Liver (tissue), 8 donors: ENCODE measurements at regions not wholly inside any gene's neighbourhood (a gene's known extent, or its start where the extent isn't known, plus 50 kb on each side); places are given as distances from the start of the nearest gene placed in this dataset.

Source experiments
- DNase-seq: peaks from one replicate; pipeline ENCODE4 v3.0.0-alpha.2; 2017; ENCODE audit warnings: low spot score
- H3K27ac ChIP-seq, 2 donors: one replicate each; pipeline ENCODE4 v1.7.0; 2013; ENCODE audit warnings: inconsistent platforms in 2 of 2, low read length in 2 of 2, control low read depth in 1 of 2, low read depth in 1 of 2, mild to moderate bottlenecking in 1 of 2
- H3K27me3 ChIP-seq, 4 donors: one replicate each; pipeline versions ENCODE4 v1.6.1 to v1.7.0; 2013; ENCODE audit warnings: low read length in 3 of 4, inconsistent platforms in 1 of 4, mild to moderate bottlenecking in 1 of 4, moderate library complexity in 1 of 4; ENCODE audit not compliant: control insufficient read depth in 4 of 4, insufficient read depth in 4 of 4
- H3K36me3 ChIP-seq, 4 donors: one replicate each; pipeline versions ENCODE4 v1.6.1 to v1.7.0; 2013; ENCODE audit warnings: low read length in 3 of 4, mild to moderate bottlenecking in 3 of 4, low read depth in 1 of 4, moderate library complexity in 1 of 4; ENCODE audit not compliant: control insufficient read depth in 4 of 4, insufficient read depth in 3 of 4
- H3K4me1 ChIP-seq, 4 donors: one replicate each; pipeline versions ENCODE4 v1.6.1 to v1.7.0; 2013; ENCODE audit warnings: low read length in 3 of 4, mild to moderate bottlenecking in 3 of 4, moderate library complexity in 1 of 4; ENCODE audit not compliant: control insufficient read depth in 4 of 4, insufficient read depth in 4 of 4
- H3K4me3 ChIP-seq, 3 donors: one replicate each; pipeline versions ENCODE4 v1.6.1 to v1.7.0; 2013; ENCODE audit warnings: low read length in 3 of 3, control low read depth in 1 of 3, low read depth in 1 of 3, mild to moderate bottlenecking in 1 of 3
- H3K9ac ChIP-seq, 2 donors: one replicate each; pipeline ENCODE4 v1.7.0; 2013; ENCODE audit warnings: low read length in 2 of 2, mild to moderate bottlenecking in 2 of 2, moderate library complexity in 2 of 2, control low read depth in 1 of 2, low read depth in 1 of 2
- H3K9me3 ChIP-seq, 4 donors: one replicate each; pipeline versions ENCODE4 v1.6.1 to v1.7.0; 2013; ENCODE audit warnings: low read length in 3 of 4; ENCODE audit not compliant: control insufficient read depth in 4 of 4
- CTCF ChIP-seq: fragments of 150-350 bp; IDR thresholded peaks from 2 replicates; pipeline ENCODE4 v1.5.1; 2017; ENCODE audit warnings: improper control_type of control experiment, low read depth, low read length; ENCODE audit not compliant: missing input control
- EGR1 ChIP-seq, 2 donors: IDR thresholded peaks; 2 replicates each; pipeline ENCODE4 v1.6.1; 2016 to 2018; ENCODE audit warnings: antibody characterized with exemption in 2 of 2, low read depth in 2 of 2
- FOXA1 ChIP-seq: IDR thresholded peaks from 2 replicates; pipeline ENCODE4 v1.6.1; 2016; ENCODE audit warnings: antibody characterized with exemption
- FOXA2 ChIP-seq: IDR thresholded peaks from 2 replicates; pipeline ENCODE4 v1.6.1; 2016; ENCODE audit warnings: antibody characterized with exemption
- NR2F2 ChIP-seq: IDR thresholded peaks from 2 replicates; pipeline ENCODE4 v1.6.1; 2016; ENCODE audit warnings: antibody characterized with exemption
- RAD21 ChIP-seq, 2 donors: IDR thresholded peaks; 2 replicates each; pipeline ENCODE4 v1.6.1; 2016; ENCODE audit warnings: antibody characterized with exemption in 2 of 2, mild to moderate bottlenecking in 2 of 2
- REST ChIP-seq: IDR thresholded peaks from 2 replicates; pipeline ENCODE4 v1.6.1; 2016; ENCODE audit warnings: antibody characterized with exemption, mild to moderate bottlenecking
- TAF1 ChIP-seq: conservative IDR thresholded peaks from 2 replicates; pipeline ENCODE4 v1.6.1; 2016; ENCODE audit warnings: antibody characterized with exemption, mild to moderate bottlenecking
- WGBS: extraction: QIAGEN DNeasy Blood & Tissue Kit; methylation state at CpG from one replicate; pipeline ENCODE4 v1.1.7; 2013; 5-methylcytosine and 5-hydroxymethylcytosine counted together
- TF ChIP-seq, protein P1 (sequence below): IDR thresholded peaks from 2 replicates; pipeline ENCODE4 v1.6.1; 2016; ENCODE audit warnings: antibody characterized with exemption
- TF ChIP-seq, protein P2 (sequence below): IDR thresholded peaks from 2 replicates; pipeline ENCODE4 v1.6.1; 2016; ENCODE audit warnings: antibody characterized with exemption
- donor health status: healthy.
- donor health status: healthy.
- donor health status: healthy.
- donor health status: healthy.
- donor health status: healthy.

- H3K9me3 ChIP-seq, result no peaks in the 10 kb centered on the region
- no peak for DNase-seq
- no peak overlapping the region for H3K4me3 ChIP-seq
- H3K36me3 ChIP-seq, result no peaks in the 10 kb centered on the region
- no peak for TF ChIP-seq RAD21 (IDR thresholded peaks at IDR 0.05)
- TF ChIP-seq REST, result no peak
- TF ChIP-seq NR2F2, result no peak
- H3K9ac ChIP-seq, result no peak overlapping the region
- H3K4me1 ChIP-seq, result no peaks in the 10 kb centered on the region
- H3K27me3 ChIP-seq, result no peaks in the 10 kb centered on the region
- no peak overlapping the region for H3K27ac ChIP-seq
Measured at GRCh38 chr5:114252226-114252625, 109.6 kb upstream of the KCNN2 start.

DNA sequence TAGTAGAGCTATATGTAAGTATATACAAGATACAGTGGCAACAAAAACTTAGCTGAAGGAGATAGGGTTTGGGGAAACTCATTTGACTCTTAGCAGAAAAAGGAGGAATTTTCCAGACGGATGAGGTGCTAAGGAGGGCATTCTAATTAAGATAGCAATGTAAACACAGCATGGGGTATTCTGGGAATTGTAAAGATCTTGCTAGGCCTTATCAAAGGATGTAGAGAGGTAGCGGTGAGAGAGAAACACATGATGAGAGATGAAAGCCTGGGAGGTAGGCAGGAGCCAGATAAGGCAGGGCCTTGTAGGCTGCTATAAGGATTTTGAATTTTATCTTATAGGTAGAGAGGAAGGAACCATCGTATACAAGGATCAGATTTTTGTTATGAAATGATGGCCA lies 106.6 kb upstream of the KCNN2 start:
- 21% methylated on average over 3 of the region's 3 CpGs for WGBS
- no peak overlapping the region for H3K4me3 ChIP-seq

More for the DNA sequence above, 106.6 kb upstream of the KCNN2 start:
- DNase-seq, result no peak
- Histone ChIP-seq H3K27me3 (no peaks in the 10 kb centered on the region), H3K9ac (no peak overlapping the region), H3K4me1 (no peaks in the 10 kb centered on the region), H3K27ac (no peak overlapping the region), H3K36me3 (no peaks in the 10 kb centered on the region), H3K9me3 (no peaks in the 10 kb centered on the region)
- TF ChIP-seq FOXA1, result no peak
- TF ChIP-seq, protein P1, sequence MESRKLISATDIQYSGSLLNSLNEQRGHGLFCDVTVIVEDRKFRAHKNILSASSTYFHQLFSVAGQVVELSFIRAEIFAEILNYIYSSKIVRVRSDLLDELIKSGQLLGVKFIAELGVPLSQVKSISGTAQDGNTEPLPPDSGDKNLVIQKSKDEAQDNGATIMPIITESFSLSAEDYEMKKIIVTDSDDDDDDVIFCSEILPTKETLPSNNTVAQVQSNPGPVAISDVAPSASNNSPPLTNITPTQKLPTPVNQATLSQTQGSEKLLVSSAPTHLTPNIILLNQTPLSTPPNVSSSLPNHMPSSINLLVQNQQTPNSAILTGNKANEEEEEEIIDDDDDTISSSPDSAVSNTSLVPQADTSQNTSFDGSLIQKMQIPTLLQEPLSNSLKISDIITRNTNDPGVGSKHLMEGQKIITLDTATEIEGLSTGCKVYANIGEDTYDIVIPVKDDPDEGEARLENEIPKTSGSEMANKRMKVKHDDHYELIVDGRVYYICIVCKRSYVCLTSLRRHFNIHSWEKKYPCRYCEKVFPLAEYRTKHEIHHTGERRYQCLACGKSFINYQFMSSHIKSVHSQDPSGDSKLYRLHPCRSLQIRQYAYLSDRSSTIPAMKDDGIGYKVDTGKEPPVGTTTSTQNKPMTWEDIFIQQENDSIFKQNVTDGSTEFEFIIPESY, result no peak
- no peak for TF ChIP-seq CTCF
- TF ChIP-seq TAF1, result no peak
- no peak for TF ChIP-seq EGR1 (IDR thresholded peaks at IDR 0.05; ENCODE audit: low read depth in 2 of 2)
- TF ChIP-seq, protein P2, sequence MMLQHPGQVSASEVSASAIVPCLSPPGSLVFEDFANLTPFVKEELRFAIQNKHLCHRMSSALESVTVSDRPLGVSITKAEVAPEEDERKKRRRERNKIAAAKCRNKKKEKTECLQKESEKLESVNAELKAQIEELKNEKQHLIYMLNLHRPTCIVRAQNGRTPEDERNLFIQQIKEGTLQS, result no peak
- no peak for TF ChIP-seq FOXA2
